22Rv1 (cell line): ENCODE measurements at regions not wholly inside any gene's neighbourhood (a gene's known extent, or its start where the extent isn't known, plus 50 kb on each side); places are given as distances from the start of the nearest gene placed in this dataset.

ENCODE experiments used
- ZFX ChIP-seq: fragments of 450-650 bp; IDR thresholded peaks from 2 replicates; pipeline ENCODE4 v1.6.1; 2017; ENCODE audit warnings: antibody characterized with exemption, borderline replicate concordance
- TF ChIP-seq, protein P1 (sequence below): fragments of 450-650 bp; IDR thresholded peaks from 2 replicates; pipeline ENCODE4 v1.5.1; 2017; ENCODE audit warnings: mild to moderate bottlenecking

- TF ChIP-seq, protein P1, sequence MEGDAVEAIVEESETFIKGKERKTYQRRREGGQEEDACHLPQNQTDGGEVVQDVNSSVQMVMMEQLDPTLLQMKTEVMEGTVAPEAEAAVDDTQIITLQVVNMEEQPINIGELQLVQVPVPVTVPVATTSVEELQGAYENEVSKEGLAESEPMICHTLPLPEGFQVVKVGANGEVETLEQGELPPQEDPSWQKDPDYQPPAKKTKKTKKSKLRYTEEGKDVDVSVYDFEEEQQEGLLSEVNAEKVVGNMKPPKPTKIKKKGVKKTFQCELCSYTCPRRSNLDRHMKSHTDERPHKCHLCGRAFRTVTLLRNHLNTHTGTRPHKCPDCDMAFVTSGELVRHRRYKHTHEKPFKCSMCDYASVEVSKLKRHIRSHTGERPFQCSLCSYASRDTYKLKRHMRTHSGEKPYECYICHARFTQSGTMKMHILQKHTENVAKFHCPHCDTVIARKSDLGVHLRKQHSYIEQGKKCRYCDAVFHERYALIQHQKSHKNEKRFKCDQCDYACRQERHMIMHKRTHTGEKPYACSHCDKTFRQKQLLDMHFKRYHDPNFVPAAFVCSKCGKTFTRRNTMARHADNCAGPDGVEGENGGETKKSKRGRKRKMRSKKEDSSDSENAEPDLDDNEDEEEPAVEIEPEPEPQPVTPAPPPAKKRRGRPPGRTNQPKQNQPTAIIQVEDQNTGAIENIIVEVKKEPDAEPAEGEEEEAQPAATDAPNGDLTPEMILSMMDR = no peak
- TF ChIP-seq ZFX = no peak
Measured at GRCh38 chr5:57124014-57124413, 49.8 kb upstream of the GPBP1 start.
